ENCODE measurements at regions not wholly inside any gene's neighbourhood (a gene's known extent, or its start where the extent isn't known, plus 50 kb on each side); places are given as distances from the start of the nearest gene placed in this dataset.

- Histone ChIP-seq H4K20me1 (ENCODE audit: insufficient read depth, low read length) (no peaks in the 10 kb centered on the region), H3K9ac (ENCODE audit: low read length) (no peak overlapping the region), H3K27me3 (ENCODE audit: low read depth, low read length) (no peaks in the 10 kb centered on the region), H3K4me1 (ENCODE audit: low read length) (peaks cover 17% of the 10 kb centered on the region), H3K79me2 (ENCODE audit: low read length) (no peaks in the 10 kb centered on the region), H3K36me3 (replicated peaks; ENCODE audit: low read depth, low read length) (no peaks in the 10 kb centered on the region), H3K4me3 (ENCODE audit: low read length) (no peak overlapping the region), H3K4me2 (ENCODE audit: low read length) (no peak overlapping the region), H3K9me3 (ENCODE audit: insufficient read depth, low read length) (no peaks in the 10 kb centered on the region), H3K27ac (ENCODE audit: low read length) (no peak overlapping the region), H2AFZ (ENCODE audit: low read depth, low read length) (no peak overlapping the region)
- TF ChIP-seq, protein P1, sequence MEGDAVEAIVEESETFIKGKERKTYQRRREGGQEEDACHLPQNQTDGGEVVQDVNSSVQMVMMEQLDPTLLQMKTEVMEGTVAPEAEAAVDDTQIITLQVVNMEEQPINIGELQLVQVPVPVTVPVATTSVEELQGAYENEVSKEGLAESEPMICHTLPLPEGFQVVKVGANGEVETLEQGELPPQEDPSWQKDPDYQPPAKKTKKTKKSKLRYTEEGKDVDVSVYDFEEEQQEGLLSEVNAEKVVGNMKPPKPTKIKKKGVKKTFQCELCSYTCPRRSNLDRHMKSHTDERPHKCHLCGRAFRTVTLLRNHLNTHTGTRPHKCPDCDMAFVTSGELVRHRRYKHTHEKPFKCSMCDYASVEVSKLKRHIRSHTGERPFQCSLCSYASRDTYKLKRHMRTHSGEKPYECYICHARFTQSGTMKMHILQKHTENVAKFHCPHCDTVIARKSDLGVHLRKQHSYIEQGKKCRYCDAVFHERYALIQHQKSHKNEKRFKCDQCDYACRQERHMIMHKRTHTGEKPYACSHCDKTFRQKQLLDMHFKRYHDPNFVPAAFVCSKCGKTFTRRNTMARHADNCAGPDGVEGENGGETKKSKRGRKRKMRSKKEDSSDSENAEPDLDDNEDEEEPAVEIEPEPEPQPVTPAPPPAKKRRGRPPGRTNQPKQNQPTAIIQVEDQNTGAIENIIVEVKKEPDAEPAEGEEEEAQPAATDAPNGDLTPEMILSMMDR (IDR thresholded peaks at IDR 0.05; ENCODE audit: low read depth, low read length) = no peak
- no peak for TF ChIP-seq EZH2phosphoT487 (IDR thresholded peaks at IDR 0.05; ENCODE audit: low read depth)
These were observed 276.0 kb downstream of the MRPL39 start for GRCh38 chr21:25331286-25331685.

DNA sequence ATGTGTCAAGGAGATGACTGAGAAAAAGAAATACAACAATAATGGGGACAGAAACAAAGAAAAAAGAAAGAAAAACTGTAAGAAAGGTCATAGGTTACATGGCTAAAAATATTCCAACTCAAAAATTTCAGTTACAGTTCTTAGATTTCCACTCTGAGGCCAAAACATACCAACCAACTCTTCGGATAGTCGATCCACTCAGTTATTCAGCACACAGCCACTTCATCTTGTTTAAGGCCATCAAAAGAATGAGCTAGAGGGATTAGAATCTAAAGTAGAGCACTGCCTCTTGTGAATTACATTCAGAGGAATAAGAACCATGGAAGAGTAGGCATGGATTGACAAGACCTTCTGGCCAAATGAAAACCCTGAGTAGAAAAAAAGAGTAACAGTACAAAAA, 277.0 kb downstream of the MRPL39 start:
- Histone ChIP-seq H3K4me2 (ENCODE audit: low read length) (no peak overlapping the region), H3K36me3 (replicated peaks; ENCODE audit: low read depth, low read length) (no peaks in the 10 kb centered on the region), H2AFZ (ENCODE audit: low read depth, low read length) (no peak overlapping the region), H3K9me3 (ENCODE audit: insufficient read depth, low read length) (no peaks in the 10 kb centered on the region), H3K79me2 (ENCODE audit: low read length) (no peaks in the 10 kb centered on the region), H3K4me3 (ENCODE audit: low read length) (no peak overlapping the region), H3K27me3 (ENCODE audit: low read depth, low read length) (no peaks in the 10 kb centered on the region), H3K27ac (ENCODE audit: low read length) (no peak overlapping the region), H4K20me1 (ENCODE audit: insufficient read depth, low read length) (no peaks in the 10 kb centered on the region), H3K4me1 (ENCODE audit: low read length) (peaks cover 18% of the 10 kb centered on the region), H3K9ac (ENCODE audit: low read length) (no peak overlapping the region)
- TF ChIP-seq EZH2phosphoT487 (IDR thresholded peaks at IDR 0.05; ENCODE audit: low read depth) = no peak
- TF ChIP-seq, protein P1 (IDR thresholded peaks at IDR 0.05; ENCODE audit: low read depth, low read length) = no peak

- H3K4me1 ChIP-seq (ENCODE audit: low read length) = peaks cover 15% of the 10 kb centered on the region
- no peaks in the 10 kb centered on the region for H3K79me2 ChIP-seq (ENCODE audit: low read length)
- no peaks in the 10 kb centered on the region for H3K27me3 ChIP-seq (ENCODE audit: low read depth, low read length)
- H3K36me3 ChIP-seq (replicated peaks; ENCODE audit: low read depth, low read length) = no peaks in the 10 kb centered on the region
- H3K4me2 ChIP-seq (ENCODE audit: low read length) = no peak overlapping the region
- H3K9ac ChIP-seq (ENCODE audit: low read length) = no peak overlapping the region
- H3K27ac ChIP-seq (ENCODE audit: low read length) = no peak overlapping the region
- H3K9me3 ChIP-seq (ENCODE audit: insufficient read depth, low read length) = no peaks in the 10 kb centered on the region
- TF ChIP-seq EZH2phosphoT487 (IDR thresholded peaks at IDR 0.05; ENCODE audit: low read depth) = no peak
- TF ChIP-seq, protein P1 (IDR thresholded peaks at IDR 0.05; ENCODE audit: low read depth, low read length) = no peak
- no peaks in the 10 kb centered on the region for H4K20me1 ChIP-seq (ENCODE audit: insufficient read depth, low read length)
- no peak overlapping the region for H3K4me3 ChIP-seq (ENCODE audit: low read length)
- no peak overlapping the region for H2AFZ ChIP-seq (ENCODE audit: low read depth, low read length)
These were observed 278.0 kb downstream of the MRPL39 start for GRCh38 chr21:25329227-25329825.

- TF ChIP-seq, protein P1 (IDR thresholded peaks at IDR 0.05; ENCODE audit: low read depth, low read length) = no peak
- TF ChIP-seq EZH2phosphoT487 (IDR thresholded peaks at IDR 0.05; ENCODE audit: low read depth) = no peak
- Histone ChIP-seq H3K4me3 (ENCODE audit: low read length) (no peak overlapping the region), H3K9ac (ENCODE audit: low read length) (no peak overlapping the region), H3K4me1 (ENCODE audit: low read length) (peaks cover 10% of the 10 kb centered on the region), H2AFZ (ENCODE audit: low read depth, low read length) (no peak overlapping the region), H3K27ac (ENCODE audit: low read length) (no peak overlapping the region), H3K27me3 (ENCODE audit: low read depth, low read length) (no peaks in the 10 kb centered on the region), H3K36me3 (replicated peaks; ENCODE audit: low read depth, low read length) (no peaks in the 10 kb centered on the region), H3K79me2 (ENCODE audit: low read length) (no peaks in the 10 kb centered on the region), H4K20me1 (ENCODE audit: insufficient read depth, low read length) (no peaks in the 10 kb centered on the region), H3K4me2 (ENCODE audit: low read length) (no peak overlapping the region), H3K9me3 (ENCODE audit: insufficient read depth, low read length) (no peaks in the 10 kb centered on the region)
These were observed 278.5 kb downstream of the MRPL39 start for GRCh38 chr21:25328736-25329135.

Data from OCI-LY3 (cell line).